MCF 10A (cell line): ENCODE measurements at regions not wholly inside any gene's neighbourhood (a gene's known extent, or its start where the extent isn't known, plus 50 kb on each side); places are given as distances from the start of the nearest gene placed in this dataset.

Experiments
- BruUV-seq: library from RNA; stranded (reverse); fragments of 400-500 nt; replicated peaks from 2 replicates; lab custom pipeline; 2021; lab: Mats Ljungman, UMichigan
- CTCF ChIA-PET: fragments of 300-600 bp; sonication (Branson Sonifier 250); formaldehyde crosslinking; extraction: SDS; loops from one replicate; lab custom pipeline; 2021; ENCODE audit warnings: antibody characterized with exemption, inconsistent platforms; lab: Yijun Ruan, JAX
- POLR2A ChIA-PET: fragments of 300-600, 350-650 bp; sonication (Branson Sonifier 250); formaldehyde crosslinking; extraction: SDS; loops from one replicate; lab custom pipeline; 2020; ENCODE audit warnings: antibody characterized with exemption, inconsistent platforms; lab: Yijun Ruan, JAX
- DNase-seq: peaks from one replicate; pipeline ENCODE4 v3.0.0-alpha.2; 2018; ENCODE audit not compliant: unreplicated experiment
- H3K27ac Mint-ChIP-seq: one replicate; pipeline ENCODE4 v1.8.0; 2022; ENCODE audit warnings: mild to moderate bottlenecking, low read depth, mixed read lengths; ENCODE audit not compliant: unreplicated experiment
- H3K27me3 Mint-ChIP-seq: one replicate; pipeline ENCODE4 v1.8.0; 2022; ENCODE audit warnings: mixed read lengths; ENCODE audit not compliant: insufficient read depth, unreplicated experiment
- H3K36me3 Mint-ChIP-seq: one replicate; pipeline ENCODE4 v1.8.0; 2022; ENCODE audit warnings: mild to moderate bottlenecking, moderate library complexity, mixed read lengths; ENCODE audit not compliant: insufficient read depth, unreplicated experiment
- H3K4me1 Mint-ChIP-seq: one replicate; pipeline ENCODE4 v1.8.0; 2022; ENCODE audit warnings: mixed read lengths; ENCODE audit not compliant: insufficient read depth, unreplicated experiment
- H3K4me3 Mint-ChIP-seq: one replicate; pipeline ENCODE4 v1.8.0; 2022; ENCODE audit warnings: mild to moderate bottlenecking, moderate library complexity, mixed read lengths; ENCODE audit not compliant: unreplicated experiment
- H3K9me3 Mint-ChIP-seq: one replicate; pipeline ENCODE4 v1.8.0; 2022; ENCODE audit warnings: mixed read lengths; ENCODE audit not compliant: unreplicated experiment
- CTCF ChIP-seq: fragments of 200-600 bp; IDR thresholded peaks from one replicate; pipeline ENCODE4 v1.8.0; 2022; ENCODE audit warnings: antibody characterized with exemption, mild to moderate bottlenecking; ENCODE audit not compliant: unreplicated experiment
- intact Hi-C: fragments of 100-400 bp; cut with micrococcal nuclease; formaldehyde crosslinking; loops from 2 replicates; pipeline ENCODE4 v1.14.1; 2022

- CTCF ChIA-PET, result interaction anchor here (0.6 kb wide), 2 partner anchors 143 to 407 kb away, joined by 3 read pairs; no protein-coding TSS in a partner anchor
- intact Hi-C loops, result no loop called here
Observed at GRCh38 chr9:116009420-116009819, 144.2 kb upstream of the PAPPA start.

GRCh38 chr9:116015855-116016254 lies 137.7 kb upstream of the PAPPA start:
- TF ChIP-seq CTCF, result no peak
- POLR2A ChIA-PET, result no interaction called here
- DNase-seq, result no peak
- H3K27ac Mint-ChIP-seq, result no peak overlapping the region
- no peak overlapping the region for H3K4me3 Mint-ChIP-seq
- BruUV-seq, result no TSS peak
- intact Hi-C loops, result no loop called here
- H3K36me3 Mint-ChIP-seq, result peaks cover 72% of the 10 kb centered on the region
- peaks cover 15% of the 10 kb centered on the region for H3K4me1 Mint-ChIP-seq
- peaks cover 16% of the 10 kb centered on the region for H3K9me3 Mint-ChIP-seq
- CTCF ChIA-PET, result no interaction called here
- H3K27me3 Mint-ChIP-seq, result no peaks in the 10 kb centered on the region

More at GRCh38 chr9:116009420-116009819, 144.2 kb upstream of the PAPPA start:
- no peak for DNase-seq
- Mint-ChIP-seq H3K9me3 (peaks cover 6% of the 10 kb centered on the region), H3K27me3 (no peaks in the 10 kb centered on the region), H3K27ac (no peak overlapping the region), H3K4me3 (no peak overlapping the region), H3K36me3 (peaks cover 43% of the 10 kb centered on the region), H3K4me1 (peaks cover 14% of the 10 kb centered on the region)
- POLR2A ChIA-PET, result no interaction called here
- BruUV-seq, result no TSS peak
- no peak for TF ChIP-seq CTCF

- POLR2A ChIA-PET, result no interaction called here
- H3K27me3 Mint-ChIP-seq, result no peaks in the 10 kb centered on the region
- no TSS peak for BruUV-seq
- no peak for DNase-seq
- no peak overlapping the region for H3K4me3 Mint-ChIP-seq
- TF ChIP-seq CTCF, result no peak
- peaks cover 16% of the 10 kb centered on the region for H3K9me3 Mint-ChIP-seq
- peaks cover 54% of the 10 kb centered on the region for H3K36me3 Mint-ChIP-seq
- no peak overlapping the region for H3K27ac Mint-ChIP-seq
- intact Hi-C loops, result no loop called here
- CTCF ChIA-PET, result no interaction called here
- peaks cover 17% of the 10 kb centered on the region for H3K4me1 Mint-ChIP-seq
Observed at GRCh38 chr9:116020146-116020545, 133.4 kb upstream of the PAPPA start.

- H3K4me1 Mint-ChIP-seq, result peaks cover 11% of the 10 kb centered on the region
- DNase-seq, result no peak
- TF ChIP-seq CTCF, result no peak
- peaks cover 16% of the 10 kb centered on the region for H3K9me3 Mint-ChIP-seq
- H3K4me3 Mint-ChIP-seq, result no peak overlapping the region
- no TSS peak for BruUV-seq
- H3K36me3 Mint-ChIP-seq, result peaks cover 48% of the 10 kb centered on the region
- H3K27me3 Mint-ChIP-seq, result no peaks in the 10 kb centered on the region
- intact Hi-C loops, result no loop called here
- ChIA-PET CTCF (interaction anchor here (0.6 kb wide), 1 partner anchor 266 kb away, joined by 3 read pairs; no protein-coding TSS in a partner anchor), POLR2A (interaction anchor here (1.0 to 1.1 kb wide), 2 partner anchors 9 to 42 kb away, joined by 3 to 4 read pairs; no protein-coding TSS in a partner anchor)
- no peak overlapping the region for H3K27ac Mint-ChIP-seq
Observed at GRCh38 chr9:116020801-116021200, 132.8 kb upstream of the PAPPA start.
